ENCODE measurements at regions not wholly inside any gene's neighbourhood (a gene's known extent, or its start where the extent isn't known, plus 50 kb on each side); places are given as distances from the start of the nearest gene placed in this dataset.

DNA sequence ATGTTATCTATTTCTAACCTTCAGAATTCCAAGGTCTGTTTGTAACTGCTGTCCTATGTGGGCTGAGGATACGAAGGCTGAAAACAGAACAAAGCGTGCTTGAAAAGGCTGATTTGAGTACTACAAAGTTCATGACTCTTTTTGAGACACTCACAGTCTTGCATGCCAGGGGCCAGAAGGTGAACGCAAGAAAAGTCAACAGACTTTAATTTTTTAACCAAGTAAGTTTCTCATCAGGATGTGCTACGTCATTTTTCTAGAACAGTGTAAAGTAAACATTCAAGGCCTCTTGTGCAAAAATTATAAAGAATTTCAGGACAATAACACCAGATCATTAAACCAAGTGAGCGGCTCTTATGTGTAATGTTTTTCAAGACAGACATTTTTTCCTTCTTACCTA lies 163.5 kb downstream of the COG6 start:
- TF ChIP-seq GATA3 (IDR thresholded peaks at IDR 0.05; ENCODE audit: low read depth, low read length) = no peak
- TF ChIP-seq GATA2 (IDR thresholded peaks at IDR 0.05; ENCODE audit: low read depth, low read length) = no peak

All from SH-SY5Y (cell line).